GM23338 (cell line): ENCODE measurements at regions not wholly inside any gene's neighbourhood (a gene's known extent, or its start where the extent isn't known, plus 50 kb on each side); places are given as distances from the start of the nearest gene placed in this dataset.

Experiments used
- ATAC-seq: fragments of 200-7000 bp; cut with Tn5 transposase; 3 replicates; pipeline ENCODE4 v1.9.1; 2020
- DNase-seq: peaks from one replicate; pipeline ENCODE4 v3.0.0-alpha.2; 2015; ENCODE audit warnings: low spot score
- H2AFZ ChIP-seq: fragments of 200-600 bp; sonication (generic); 2 replicates; pipeline ENCODE4 v1.8.0; 2016; ENCODE audit warnings: antibody characterized with exemption, mild to moderate bottlenecking, moderate library complexity
- H3F3A ChIP-seq: fragments of 200-600 bp; sonication (generic); replicated peaks from 2 replicates; pipeline ENCODE4 v1.8.0; 2017; ENCODE audit warnings: antibody characterized with exemption, mixed run types, low read depth
- H3K27ac ChIP-seq: fragments of 200-600 bp; sonication (generic); 2 replicates; pipeline ENCODE4 v1.6.1; 2016; ENCODE audit warnings: low read depth
- H3K27me3 ChIP-seq: fragments of 200-600 bp; sonication (generic); 2 replicates; pipeline ENCODE4 v1.8.0; 2016; ENCODE audit warnings: mild to moderate bottlenecking, mixed run types, moderate library complexity; ENCODE audit not compliant: insufficient read depth
- H3K36me3 ChIP-seq: fragments of 200-600 bp; sonication (generic); 2 replicates; pipeline ENCODE4 v1.8.0; 2016; ENCODE audit warnings: mild to moderate bottlenecking; ENCODE audit not compliant: insufficient read depth
- H3K4me1 ChIP-seq: fragments of 200-600 bp; sonication (generic); 2 replicates; pipeline ENCODE4 v1.8.0; 2016; ENCODE audit warnings: mild to moderate bottlenecking, moderate library complexity; ENCODE audit not compliant: insufficient read depth
- H3K4me2 ChIP-seq: fragments of 200-600 bp; sonication (generic); 2 replicates; pipeline ENCODE4 v1.7.1; 2017; ENCODE audit warnings: mixed run types
- H3K4me3 ChIP-seq: fragments of 200-600 bp; sonication (generic); 2 replicates; pipeline ENCODE4 v1.6.1; 2016; ENCODE audit warnings: mixed run types
- H3K79me2 ChIP-seq: fragments of 200-600 bp; sonication (generic); replicated peaks from 2 replicates; pipeline ENCODE4 v1.8.0; 2017; ENCODE audit warnings: mild to moderate bottlenecking; ENCODE audit not compliant: insufficient read depth
- H3K9me2 ChIP-seq: fragments of 200-600 bp; sonication (generic); 2 replicates; pipeline ENCODE4 v1.8.0; 2017; ENCODE audit not compliant: insufficient read depth
- H4K20me1 ChIP-seq: fragments of 200-600 bp; sonication (generic); replicated peaks from 2 replicates; pipeline ENCODE4 v1.8.0; 2017; ENCODE audit warnings: mild to moderate bottlenecking; ENCODE audit not compliant: insufficient read depth
- H3K27ac Mint-ChIP-seq: 2 replicates; pipeline ENCODE4 v1.8.0; 2020; ENCODE audit warnings: inconsistent platforms, mild to moderate bottlenecking, moderate library complexity, mixed read lengths
- H3K27me3 Mint-ChIP-seq: 3 replicates; pipeline ENCODE4 v1.8.0; 2022; ENCODE audit warnings: low read depth, mild to moderate bottlenecking, moderate library complexity, mixed read lengths, inconsistent platforms; ENCODE audit not compliant: insufficient read depth, poor library complexity
- H3K36me3 Mint-ChIP-seq: 3 replicates; pipeline ENCODE4 v1.8.0; 2021; ENCODE audit warnings: low read depth, mild to moderate bottlenecking, inconsistent platforms, moderate library complexity, mixed read lengths
- H3K4me1 Mint-ChIP-seq: 3 replicates; pipeline ENCODE4 v1.8.0; 2020; ENCODE audit warnings: mild to moderate bottlenecking, inconsistent platforms, mixed read lengths
- H3K4me3 Mint-ChIP-seq: 3 replicates; pipeline ENCODE4 v1.8.0; 2021; ENCODE audit warnings: moderate library complexity, mild to moderate bottlenecking, inconsistent platforms, mixed read lengths
- H3K9me3 Mint-ChIP-seq: 3 replicates; pipeline ENCODE4 v1.8.0; 2020; ENCODE audit warnings: moderate library complexity, mild to moderate bottlenecking, inconsistent platforms, mixed read lengths
- CREB1 ChIP-seq: fragments of 250-450 bp; sonication (Bioruptor Pico); IDR thresholded peaks from 2 replicates; pipeline ENCODE4 v1.5.0; 2020; ENCODE audit warnings: low read depth, mild to moderate bottlenecking, moderate library complexity
- CTCF ChIP-seq, 2 experiments: fragments of 200-600 bp in 1 of 2; sonication (generic) in 1 of 2; conservative IDR thresholded peaks; 2 replicates each; pipeline versions ENCODE4 v1.5.1 to v1.6.1; 2016 to 2017; ENCODE audit warnings: antibody characterized with exemption in 2 of 2, low read depth in 2 of 2, mild to moderate bottlenecking in 2 of 2, moderate library complexity in 1 of 2
- EZH2phosphoT487 ChIP-seq: fragments of 200-600 bp; sonication (generic); IDR thresholded peaks from one replicate; pipeline ENCODE4 v1.8.1; 2018; ENCODE audit warnings: antibody characterized with exemption; ENCODE audit not compliant: unreplicated experiment
- NANOG ChIP-seq: IDR thresholded peaks from 2 replicates; pipeline ENCODE4 v1.6.1; 2016; ENCODE audit warnings: antibody characterized with exemption, borderline replicate concordance
- STAT1 ChIP-seq: IDR thresholded peaks from one replicate; pipeline ENCODE4 v1.6.1; 2016; ENCODE audit warnings: antibody characterized with exemption; ENCODE audit not compliant: unreplicated experiment
- ZNF114 ChIP-seq: fragments of 250-450 bp; sonication (Bioruptor Pico); IDR thresholded peaks from 2 replicates; pipeline ENCODE4 v1.5.0; 2020; ENCODE audit warnings: mild to moderate bottlenecking, moderate library complexity
- ZNF331 ChIP-seq: fragments of 250-450 bp; sonication (Bioruptor Pico); IDR thresholded peaks from 2 replicates; pipeline ENCODE4 v1.5.0; 2020; ENCODE audit warnings: low read depth, mild to moderate bottlenecking, moderate library complexity
- TF ChIP-seq, protein P1 (sequence below): fragments of 250-450 bp; sonication (Bioruptor Pico); IDR thresholded peaks from 2 replicates; pipeline ENCODE4 v1.5.0; 2020; ENCODE audit warnings: mild to moderate bottlenecking, moderate library complexity
- TF ChIP-seq, protein P2 (sequence below): IDR thresholded peaks from one replicate; pipeline ENCODE4 v1.6.1; 2018; ENCODE audit warnings: antibody characterized with exemption; ENCODE audit not compliant: unreplicated experiment
- TF ChIP-seq, protein P3 (sequence below): IDR thresholded peaks from 2 replicates; pipeline ENCODE4 v1.6.1; 2016; ENCODE audit warnings: antibody characterized with exemption

- H3K9me2 ChIP-seq = no peaks in the 10 kb centered on the region; the same call in 1 of the 2 replicates
- no peak overlapping the region for H3K27ac Mint-ChIP-seq
- H3K4me3 ChIP-seq = no peak overlapping the region
- peaks cover 2% of the 10 kb centered on the region for H3K36me3 Mint-ChIP-seq
- H3K4me1 Mint-ChIP-seq = no peaks in the 10 kb centered on the region
- TF ChIP-seq ZNF331 (CRISPR knock-in tag) = no peak
- TF ChIP-seq CTCF (conservative IDR thresholded peaks at IDR 0.05; ENCODE audit: low read depth in 2 of 2) = no peak
- TF ChIP-seq NANOG = no peak
- no peak overlapping the region for H3K27ac ChIP-seq
- no peak for ATAC-seq
- peaks cover 2% of the 10 kb centered on the region; the same call in 2 of the 3 replicates for H3K9me3 Mint-ChIP-seq
- no peaks in the 10 kb centered on the region for H3K79me2 ChIP-seq
- no peak overlapping the region for H3K4me2 ChIP-seq
- no peaks in the 10 kb centered on the region for H3K27me3 ChIP-seq
- no peak overlapping the region for H3K4me3 Mint-ChIP-seq
- H4K20me1 ChIP-seq = no peaks in the 10 kb centered on the region
- H2AFZ ChIP-seq = no peak overlapping the region
- H3F3A ChIP-seq = no peaks in the 10 kb centered on the region
- no peaks in the 10 kb centered on the region for H3K36me3 ChIP-seq
- DNase-seq = no peak
- no peaks in the 10 kb centered on the region for H3K4me1 ChIP-seq
- H3K27me3 Mint-ChIP-seq = no peaks in the 10 kb centered on the region
These were observed 656.0 kb downstream of the OTOL1 start for GRCh38 chr3:162152636-162153035.

GRCh38 chr3:162161595-162161994 lies 665.0 kb downstream of the OTOL1 start:
- no peak overlapping the region for H3K4me2 ChIP-seq
- H3K9me3 Mint-ChIP-seq = peaks cover 11% of the 10 kb centered on the region
- TF ChIP-seq ZNF114 (CRISPR knock-in tag) (no peak), CREB1 (CRISPR knock-in tag) (no peak), EZH2phosphoT487 (no peak), NANOG (no peak), STAT1 (no peak)
- TF ChIP-seq, protein P1, sequence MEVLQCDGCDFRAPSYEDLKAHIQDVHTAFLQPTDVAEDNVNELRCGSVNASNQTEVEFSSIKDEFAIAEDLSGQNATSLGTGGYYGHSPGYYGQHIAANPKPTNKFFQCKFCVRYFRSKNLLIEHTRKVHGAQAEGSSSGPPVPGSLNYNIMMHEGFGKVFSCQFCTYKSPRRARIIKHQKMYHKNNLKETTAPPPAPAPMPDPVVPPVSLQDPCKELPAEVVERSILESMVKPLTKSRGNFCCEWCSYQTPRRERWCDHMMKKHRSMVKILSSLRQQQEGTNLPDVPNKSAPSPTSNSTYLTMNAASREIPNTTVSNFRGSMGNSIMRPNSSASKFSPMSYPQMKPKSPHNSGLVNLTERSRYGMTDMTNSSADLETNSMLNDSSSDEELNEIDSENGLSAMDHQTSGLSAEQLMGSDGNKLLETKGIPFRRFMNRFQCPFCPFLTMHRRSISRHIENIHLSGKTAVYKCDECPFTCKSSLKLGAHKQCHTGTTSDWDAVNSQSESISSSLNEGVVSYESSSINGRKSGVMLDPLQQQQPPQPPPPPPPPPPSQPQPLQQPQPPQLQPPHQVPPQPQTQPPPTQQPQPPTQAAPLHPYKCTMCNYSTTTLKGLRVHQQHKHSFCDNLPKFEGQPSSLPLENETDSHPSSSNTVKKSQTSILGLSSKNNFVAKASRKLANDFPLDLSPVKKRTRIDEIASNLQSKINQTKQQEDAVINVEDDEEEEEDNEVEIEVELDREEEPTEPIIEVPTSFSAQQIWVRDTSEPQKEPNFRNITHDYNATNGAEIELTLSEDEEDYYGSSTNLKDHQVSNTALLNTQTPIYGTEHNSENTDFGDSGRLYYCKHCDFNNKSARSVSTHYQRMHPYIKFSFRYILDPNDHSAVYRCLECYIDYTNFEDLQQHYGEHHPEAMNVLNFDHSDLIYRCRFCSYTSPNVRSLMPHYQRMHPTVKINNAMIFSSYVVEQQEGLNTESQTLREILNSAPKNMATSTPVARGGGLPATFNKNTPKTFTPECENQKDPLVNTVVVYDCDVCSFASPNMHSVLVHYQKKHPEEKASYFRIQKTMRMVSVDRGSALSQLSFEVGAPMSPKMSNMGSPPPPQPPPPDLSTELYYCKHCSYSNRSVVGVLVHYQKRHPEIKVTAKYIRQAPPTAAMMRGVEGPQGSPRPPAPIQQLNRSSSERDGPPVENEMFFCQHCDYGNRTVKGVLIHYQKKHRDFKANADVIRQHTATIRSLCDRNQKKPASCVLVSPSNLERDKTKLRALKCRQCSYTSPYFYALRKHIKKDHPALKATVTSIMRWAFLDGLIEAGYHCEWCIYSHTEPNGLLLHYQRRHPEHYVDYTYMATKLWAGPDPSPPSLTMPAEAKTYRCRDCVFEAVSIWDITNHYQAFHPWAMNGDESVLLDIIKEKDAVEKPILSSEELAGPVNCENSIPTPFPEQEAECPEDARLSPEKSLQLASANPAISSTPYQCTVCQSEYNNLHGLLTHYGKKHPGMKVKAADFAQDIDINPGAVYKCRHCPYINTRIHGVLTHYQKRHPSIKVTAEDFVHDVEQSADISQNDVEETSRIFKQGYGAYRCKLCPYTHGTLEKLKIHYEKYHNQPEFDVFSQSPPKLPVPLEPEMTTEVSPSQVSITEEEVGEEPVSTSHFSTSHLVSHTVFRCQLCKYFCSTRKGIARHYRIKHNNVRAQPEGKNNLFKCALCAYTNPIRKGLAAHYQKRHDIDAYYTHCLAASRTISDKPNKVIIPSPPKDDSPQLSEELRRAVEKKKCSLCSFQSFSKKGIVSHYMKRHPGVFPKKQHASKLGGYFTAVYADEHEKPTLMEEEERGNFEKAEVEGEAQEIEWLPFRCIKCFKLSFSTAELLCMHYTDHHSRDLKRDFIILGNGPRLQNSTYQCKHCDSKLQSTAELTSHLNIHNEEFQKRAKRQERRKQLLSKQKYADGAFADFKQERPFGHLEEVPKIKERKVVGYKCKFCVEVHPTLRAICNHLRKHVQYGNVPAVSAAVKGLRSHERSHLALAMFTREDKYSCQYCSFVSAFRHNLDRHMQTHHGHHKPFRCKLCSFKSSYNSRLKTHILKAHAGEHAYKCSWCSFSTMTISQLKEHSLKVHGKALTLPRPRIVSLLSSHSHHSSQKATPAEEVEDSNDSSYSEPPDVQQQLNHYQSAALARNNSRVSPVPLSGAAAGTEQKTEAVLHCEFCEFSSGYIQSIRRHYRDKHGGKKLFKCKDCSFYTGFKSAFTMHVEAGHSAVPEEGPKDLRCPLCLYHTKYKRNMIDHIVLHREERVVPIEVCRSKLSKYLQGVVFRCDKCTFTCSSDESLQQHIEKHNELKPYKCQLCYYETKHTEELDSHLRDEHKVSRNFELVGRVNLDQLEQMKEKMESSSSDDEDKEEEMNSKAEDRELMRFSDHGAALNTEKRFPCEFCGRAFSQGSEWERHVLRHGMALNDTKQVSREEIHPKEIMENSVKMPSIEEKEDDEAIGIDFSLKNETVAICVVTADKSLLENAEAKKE = no peak
- TF ChIP-seq, protein P2, sequence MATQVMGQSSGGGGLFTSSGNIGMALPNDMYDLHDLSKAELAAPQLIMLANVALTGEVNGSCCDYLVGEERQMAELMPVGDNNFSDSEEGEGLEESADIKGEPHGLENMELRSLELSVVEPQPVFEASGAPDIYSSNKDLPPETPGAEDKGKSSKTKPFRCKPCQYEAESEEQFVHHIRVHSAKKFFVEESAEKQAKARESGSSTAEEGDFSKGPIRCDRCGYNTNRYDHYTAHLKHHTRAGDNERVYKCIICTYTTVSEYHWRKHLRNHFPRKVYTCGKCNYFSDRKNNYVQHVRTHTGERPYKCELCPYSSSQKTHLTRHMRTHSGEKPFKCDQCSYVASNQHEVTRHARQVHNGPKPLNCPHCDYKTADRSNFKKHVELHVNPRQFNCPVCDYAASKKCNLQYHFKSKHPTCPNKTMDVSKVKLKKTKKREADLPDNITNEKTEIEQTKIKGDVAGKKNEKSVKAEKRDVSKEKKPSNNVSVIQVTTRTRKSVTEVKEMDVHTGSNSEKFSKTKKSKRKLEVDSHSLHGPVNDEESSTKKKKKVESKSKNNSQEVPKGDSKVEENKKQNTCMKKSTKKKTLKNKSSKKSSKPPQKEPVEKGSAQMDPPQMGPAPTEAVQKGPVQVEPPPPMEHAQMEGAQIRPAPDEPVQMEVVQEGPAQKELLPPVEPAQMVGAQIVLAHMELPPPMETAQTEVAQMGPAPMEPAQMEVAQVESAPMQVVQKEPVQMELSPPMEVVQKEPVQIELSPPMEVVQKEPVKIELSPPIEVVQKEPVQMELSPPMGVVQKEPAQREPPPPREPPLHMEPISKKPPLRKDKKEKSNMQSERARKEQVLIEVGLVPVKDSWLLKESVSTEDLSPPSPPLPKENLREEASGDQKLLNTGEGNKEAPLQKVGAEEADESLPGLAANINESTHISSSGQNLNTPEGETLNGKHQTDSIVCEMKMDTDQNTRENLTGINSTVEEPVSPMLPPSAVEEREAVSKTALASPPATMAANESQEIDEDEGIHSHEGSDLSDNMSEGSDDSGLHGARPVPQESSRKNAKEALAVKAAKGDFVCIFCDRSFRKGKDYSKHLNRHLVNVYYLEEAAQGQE = no peak
- TF ChIP-seq, protein P3, sequence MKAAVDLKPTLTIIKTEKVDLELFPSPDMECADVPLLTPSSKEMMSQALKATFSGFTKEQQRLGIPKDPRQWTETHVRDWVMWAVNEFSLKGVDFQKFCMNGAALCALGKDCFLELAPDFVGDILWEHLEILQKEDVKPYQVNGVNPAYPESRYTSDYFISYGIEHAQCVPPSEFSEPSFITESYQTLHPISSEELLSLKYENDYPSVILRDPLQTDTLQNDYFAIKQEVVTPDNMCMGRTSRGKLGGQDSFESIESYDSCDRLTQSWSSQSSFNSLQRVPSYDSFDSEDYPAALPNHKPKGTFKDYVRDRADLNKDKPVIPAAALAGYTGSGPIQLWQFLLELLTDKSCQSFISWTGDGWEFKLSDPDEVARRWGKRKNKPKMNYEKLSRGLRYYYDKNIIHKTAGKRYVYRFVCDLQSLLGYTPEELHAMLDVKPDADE = no peak

More at GRCh38 chr3:162161595-162161994, 665.0 kb downstream of the OTOL1 start:
- Mint-ChIP-seq H3K4me3 (no peak overlapping the region), H3K27me3 (no peaks in the 10 kb centered on the region), H3K36me3 (peaks cover 11% of the 10 kb centered on the region), H3K4me1 (no peaks in the 10 kb centered on the region), H3K27ac (no peak overlapping the region)
- Histone ChIP-seq H3K36me3 (no peaks in the 10 kb centered on the region), H3F3A (no peaks in the 10 kb centered on the region), H3K27ac (no peak overlapping the region), H2AFZ (no peak overlapping the region), H3K9me2 (no peaks in the 10 kb centered on the region), H3K4me3 (no peak overlapping the region), H3K27me3 (no peaks in the 10 kb centered on the region), H3K4me1 (no peaks in the 10 kb centered on the region), H3K79me2 (no peaks in the 10 kb centered on the region), H4K20me1 (no peaks in the 10 kb centered on the region)
- DNase-seq (no peak), ATAC-seq (no peak)
